A172 (cell line): ENCODE measurements at regions not wholly inside any gene's neighbourhood (a gene's known extent, or its start where the extent isn't known, plus 50 kb on each side); places are given as distances from the start of the nearest gene placed in this dataset.

ENCODE experiments used
- DNase-seq: peaks from one replicate; pipeline ENCODE4 v3.0.0-alpha.2; 2015; ENCODE audit warnings: low spot score

- no peak for DNase-seq
These were observed 819.5 kb downstream of the BCL11A start for GRCh38 chr2:59733970-59734369.

- DNase-seq, result no peak
These were observed 819.9 kb downstream of the BCL11A start for GRCh38 chr2:59733567-59733930.

GRCh38 chr2:59732871-59733566 lies 820.4 kb downstream of the BCL11A start:
- no peak for DNase-seq

GRCh38 chr2:59727121-59727590 lies 826.3 kb downstream of the BCL11A start:
- no peak for DNase-seq

GRCh38 chr2:59726228-59727120 lies 827.0 kb downstream of the BCL11A start:
- DNase-seq, result no peak

- no peak for DNase-seq
These were observed 828.7 kb downstream of the BCL11A start for GRCh38 chr2:59724746-59725145.

- DNase-seq, result no peak
These were observed 833.1 kb downstream of the BCL11A start for GRCh38 chr2:59720296-59720866.

GRCh38 chr2:59713577-59713976 lies 839.9 kb downstream of the BCL11A start:
- no peak for DNase-seq

- DNase-seq, result no peak
These were observed 842.3 kb downstream of the BCL11A start for GRCh38 chr2:59711121-59711520.

- DNase-seq, result no peak
These were observed 846.7 kb downstream of the BCL11A start for GRCh38 chr2:59706729-59707128.

- DNase-seq, result no peak
These were observed 849.7 kb downstream of the BCL11A start for GRCh38 chr2:59703796-59704195.

GRCh38 chr2:59702026-59702425 lies 851.4 kb downstream of the BCL11A start:
- no peak for DNase-seq

- no peak for DNase-seq
These were observed 852.0 kb downstream of the BCL11A start for GRCh38 chr2:59701271-59701994.

- no peak for DNase-seq
These were observed 859.3 kb downstream of the BCL11A start for GRCh38 chr2:59694176-59694575.

- no peak for DNase-seq
These were observed 860.1 kb downstream of the BCL11A start for GRCh38 chr2:59693231-59693959.

GRCh38 chr2:59691518-59692190 lies 861.8 kb downstream of the BCL11A start:
- no peak for DNase-seq

- no peak for DNase-seq
These were observed 862.6 kb downstream of the BCL11A start for GRCh38 chr2:59690849-59691248.

GRCh38 chr2:59684771-59685166 lies 868.7 kb downstream of the BCL11A start:
- no peak for DNase-seq

- no peak for DNase-seq
These were observed 869.2 kb downstream of the BCL11A start for GRCh38 chr2:59684116-59684770.

- no peak for DNase-seq
These were observed 872.6 kb downstream of the BCL11A start for GRCh38 chr2:59680863-59681262.
